Endothelial cell of umbilical vein (primary cell): ENCODE measurements at regions not wholly inside any gene's neighbourhood (a gene's known extent, or its start where the extent isn't known, plus 50 kb on each side); places are given as distances from the start of the nearest gene placed in this dataset.

Source experiments
- BruUV-seq: library from RNA; stranded (reverse); fragments of 400-500 nt; replicated peaks from 2 replicates; lab custom pipeline; 2021; lab: Mats Ljungman, UMichigan
- CTCF ChIA-PET: fragments of 300-600, 350-600 bp; sonication (Branson Sonifier 250); formaldehyde crosslinking; loops from one replicate; lab custom pipeline; 2021; ENCODE audit warnings: antibody characterized with exemption, inconsistent platforms; lab: Charles Lee
- POLR2A ChIA-PET: fragments of 300-600, 350-600 bp; sonication (Branson Sonifier 250); formaldehyde crosslinking; loops from one replicate; lab custom pipeline; 2021; ENCODE audit warnings: antibody characterized with exemption, inconsistent platforms; lab: Charles Lee
- DNase-seq: peaks from one replicate; pipeline ENCODE4 v3.0.0-alpha.2; 2011; ENCODE audit warnings: low read depth, low spot score
- FAIRE-seq: peaks from 2 replicates; lab custom pipeline; 2011; peaks lifted over from hg19 to GRCh38; lab: Jason Lieb, UNC
- H2AFZ ChIP-seq: 2 replicates; pipeline ENCODE4 v1.6.0; 2012; ENCODE audit warnings: low read depth, low read length, control low read depth, inconsistent platforms
- H3K27ac ChIP-seq: 2 replicates; pipeline ENCODE4 v1.5.1; 2011; ENCODE audit warnings: low read depth, mild to moderate bottlenecking, control low read depth, low read length, moderate library complexity; ENCODE audit not compliant: insufficient read depth
- H3K27me3 ChIP-seq, 2 experiments: 2 replicates each; pipeline versions ENCODE4 v1.6.0 to v1.6.1; 2011; ENCODE audit warnings: low read length in 2 of 2, mixed read lengths in 1 of 2; ENCODE audit not compliant: control insufficient read depth in 2 of 2, insufficient read depth in 2 of 2
- H3K36me3 ChIP-seq, 2 experiments: 2 replicates in 1 of 2; 3 replicates in 1 of 2; pipeline ENCODE4 v1.5.1; 2011; ENCODE audit warnings: low read length in 2 of 2, mild to moderate bottlenecking in 1 of 2, moderate library complexity in 1 of 2; ENCODE audit not compliant: control insufficient read depth in 2 of 2, insufficient read depth in 2 of 2; ENCODE audit errors: extremely low read depth in 1 of 2
- H3K4me1 ChIP-seq: 3 replicates; pipeline ENCODE4 v1.5.1; 2011; ENCODE audit warnings: mild to moderate bottlenecking, low read length; ENCODE audit not compliant: control insufficient read depth, insufficient read depth; ENCODE audit errors: extremely low read depth
- H3K4me2 ChIP-seq: 2 replicates; pipeline ENCODE4 v1.6.1; 2011; ENCODE audit warnings: low read length, control low read depth, mixed read lengths; ENCODE audit not compliant: insufficient read depth
- H3K4me3 ChIP-seq, 3 experiments: fragments of 200-600 bp in 1 of 3; sonication (generic), shearing (Covaris generic) in 1 of 3; replicated peaks in 1 of 3; 2 replicates each; pipeline ENCODE4 v1.5.1; 2011 to 2016; ENCODE audit warnings: control low read depth in 3 of 3, low read length in 3 of 3, mild to moderate bottlenecking in 2 of 3, inconsistent platforms in 1 of 3, low read depth in 1 of 3, moderate library complexity in 1 of 3; ENCODE audit not compliant: insufficient read depth in 1 of 3
- H3K79me2 ChIP-seq: 2 replicates; pipeline ENCODE4 v1.6.0; 2012; ENCODE audit warnings: low read length, inconsistent platforms; ENCODE audit not compliant: control insufficient read depth, insufficient read depth
- H3K9ac ChIP-seq: replicated peaks from 2 replicates; pipeline ENCODE3; 2011; ENCODE audit warnings: low read length, control low read depth; ENCODE audit not compliant: insufficient read depth; ENCODE audit errors: extremely low read depth
- H3K9me1 ChIP-seq: replicated peaks from 3 replicates; pipeline ENCODE4 v1.6.0; 2011; ENCODE audit warnings: mild to moderate bottlenecking, low read length; ENCODE audit not compliant: control insufficient read depth, insufficient read depth; ENCODE audit errors: extremely low read depth
- H3K9me3 ChIP-seq: replicated peaks from 2 replicates; pipeline ENCODE4 v1.5.1; 2012; ENCODE audit warnings: low read length, inconsistent platforms; ENCODE audit not compliant: control insufficient read depth, insufficient read depth
- H4K20me1 ChIP-seq: replicated peaks from 2 replicates; pipeline ENCODE3; 2011; ENCODE audit warnings: mild to moderate bottlenecking, low read length; ENCODE audit not compliant: control insufficient read depth, insufficient read depth; ENCODE audit errors: extremely low read depth
- EZH2 ChIP-seq: IDR thresholded peaks from 2 replicates; pipeline ENCODE4 v1.6.1; 2012; ENCODE audit warnings: borderline replicate concordance, low read depth, mild to moderate bottlenecking, moderate library complexity, low read length, inconsistent platforms; ENCODE audit not compliant: severe bottlenecking
- FOS ChIP-seq: IDR thresholded peaks from 2 replicates; pipeline ENCODE4 v1.6.1; 2011; ENCODE audit warnings: mild to moderate bottlenecking, low read length, moderate library complexity, borderline replicate concordance; ENCODE audit not compliant: insufficient read depth
- GATA2 ChIP-seq: IDR thresholded peaks from 2 replicates; pipeline ENCODE4 v1.7.0; 2011; ENCODE audit warnings: low read depth, mild to moderate bottlenecking, moderate library complexity, mixed read lengths, low read length; ENCODE audit not compliant: insufficient read length, insufficient read depth
- JUN ChIP-seq: IDR thresholded peaks from 2 replicates; pipeline ENCODE4 v1.6.1; 2011; ENCODE audit warnings: borderline replicate concordance, low read depth; ENCODE audit not compliant: insufficient read length, insufficient read depth
- MYC ChIP-seq: IDR thresholded peaks from one replicate; pipeline ENCODE4 v1.6.1; 2011; ENCODE audit warnings: mild to moderate bottlenecking, low read depth, low read length
- POLR2A ChIP-seq: IDR thresholded peaks from 2 replicates; pipeline ENCODE4 v1.6.1; 2012; ENCODE audit warnings: low read depth, mild to moderate bottlenecking, control low read depth, low read length
- POLR2AphosphoS5 ChIP-seq: IDR thresholded peaks from 2 replicates; pipeline ENCODE4 v1.6.1; 2012; ENCODE audit warnings: low read depth, mild to moderate bottlenecking, control low read depth, low read length, moderate library complexity; ENCODE audit not compliant: insufficient read depth
- dilution Hi-C: fragments of 300-500 bp; cut with MboI; formaldehyde crosslinking; loops from one replicate; pipeline ENCODE4 v1.15.0; 2019; ENCODE audit warnings: low sequenced_read_pairs; ENCODE audit not compliant: extremely low pct_ligation_motif_present
- intact Hi-C: fragments of 100-400 bp; cut with micrococcal nuclease; formaldehyde crosslinking; loops from one replicate; pipeline ENCODE4 v1.10.0; 2022
- TF ChIP-seq, protein P1 (sequence below): IDR thresholded peaks from 2 replicates; pipeline ENCODE4 v1.6.1; 2011; ENCODE audit not compliant: insufficient read depth, insufficient read length
- TF ChIP-seq, protein P2 (sequence below), 2 donors: IDR thresholded peaks; 1 replicate in 1 of 2; 2 replicates in 1 of 2; pipeline ENCODE4 v1.5.1; 2011; ENCODE audit warnings: low read length in 2 of 2, mild to moderate bottlenecking in 2 of 2, moderate library complexity in 2 of 2, control low read depth in 1 of 2, inconsistent platforms in 1 of 2, low read depth in 1 of 2; ENCODE audit not compliant: insufficient read depth in 1 of 2; ENCODE audit errors: extremely low read depth in 1 of 2

DNA sequence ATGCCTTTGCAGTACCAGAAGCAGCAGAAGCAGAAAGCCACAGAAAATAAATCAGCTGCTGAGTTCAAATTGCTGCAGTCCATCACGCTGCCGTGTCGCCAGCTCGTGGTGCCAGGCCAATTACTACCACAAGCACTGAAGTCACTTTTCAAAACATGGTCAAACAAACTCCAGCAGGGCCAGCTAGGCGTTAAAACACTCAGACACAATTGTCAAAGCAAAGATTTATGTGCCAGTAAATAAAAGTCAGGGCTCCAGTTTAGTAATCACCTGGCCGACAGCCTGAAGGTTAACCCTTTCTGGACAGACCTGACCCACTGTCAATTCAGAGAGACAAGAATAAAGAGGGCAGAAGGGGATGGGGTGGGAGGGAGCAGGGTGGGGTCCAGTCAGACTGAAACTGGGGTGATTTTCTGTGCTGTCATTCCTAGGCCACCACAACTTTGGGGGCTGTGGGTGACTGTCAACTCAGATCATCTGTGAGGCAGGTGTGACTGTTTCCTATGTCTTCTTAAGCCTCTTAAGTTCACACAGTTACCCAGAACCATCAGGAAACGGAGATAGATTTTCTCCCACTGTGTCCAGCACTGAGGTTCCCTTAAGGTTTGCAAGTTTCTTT lies 109.8 kb upstream of the FUT8 start:
- H3K4me3 ChIP-seq: no peak overlapping the region
- TF ChIP-seq, protein P1, sequence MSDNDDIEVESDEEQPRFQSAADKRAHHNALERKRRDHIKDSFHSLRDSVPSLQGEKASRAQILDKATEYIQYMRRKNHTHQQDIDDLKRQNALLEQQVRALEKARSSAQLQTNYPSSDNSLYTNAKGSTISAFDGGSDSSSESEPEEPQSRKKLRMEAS: no peak
- TF ChIP-seq POLR2A (no peak), FOS (no peak), JUN (no peak), GATA2 (no peak), MYC (no peak), POLR2AphosphoS5 (no peak), EZH2 (no peak)
- TF ChIP-seq, protein P2, sequence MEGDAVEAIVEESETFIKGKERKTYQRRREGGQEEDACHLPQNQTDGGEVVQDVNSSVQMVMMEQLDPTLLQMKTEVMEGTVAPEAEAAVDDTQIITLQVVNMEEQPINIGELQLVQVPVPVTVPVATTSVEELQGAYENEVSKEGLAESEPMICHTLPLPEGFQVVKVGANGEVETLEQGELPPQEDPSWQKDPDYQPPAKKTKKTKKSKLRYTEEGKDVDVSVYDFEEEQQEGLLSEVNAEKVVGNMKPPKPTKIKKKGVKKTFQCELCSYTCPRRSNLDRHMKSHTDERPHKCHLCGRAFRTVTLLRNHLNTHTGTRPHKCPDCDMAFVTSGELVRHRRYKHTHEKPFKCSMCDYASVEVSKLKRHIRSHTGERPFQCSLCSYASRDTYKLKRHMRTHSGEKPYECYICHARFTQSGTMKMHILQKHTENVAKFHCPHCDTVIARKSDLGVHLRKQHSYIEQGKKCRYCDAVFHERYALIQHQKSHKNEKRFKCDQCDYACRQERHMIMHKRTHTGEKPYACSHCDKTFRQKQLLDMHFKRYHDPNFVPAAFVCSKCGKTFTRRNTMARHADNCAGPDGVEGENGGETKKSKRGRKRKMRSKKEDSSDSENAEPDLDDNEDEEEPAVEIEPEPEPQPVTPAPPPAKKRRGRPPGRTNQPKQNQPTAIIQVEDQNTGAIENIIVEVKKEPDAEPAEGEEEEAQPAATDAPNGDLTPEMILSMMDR (IDR thresholded peaks at IDR 0.05; ENCODE audit: extremely low read depth in 1 of 2, insufficient read depth in 1 of 2, low read depth in 1 of 2, low read length in 2 of 2): no peak
- H3K27ac ChIP-seq: no peak overlapping the region
- H2AFZ ChIP-seq: no peak overlapping the region
- DNase-seq (no peak), FAIRE-seq (no peak)
- H3K4me2 ChIP-seq: no peak overlapping the region
- H3K27me3 ChIP-seq: no peaks in the 10 kb centered on the region
- no peaks in the 10 kb centered on the region for H3K9me3 ChIP-seq
- POLR2A ChIA-PET: no interaction called here
- H4K20me1 ChIP-seq: no peaks in the 10 kb centered on the region
- H3K36me3 ChIP-seq: no peaks in the 10 kb centered on the region
- CTCF ChIA-PET: interaction anchor here (1.1 kb wide), 2 partner anchors 138 to 522 kb away, joined by 3 to 4 read pairs; no protein-coding TSS in a partner anchor
- intact Hi-C loops: no loop called here
- no peaks in the 10 kb centered on the region for H3K79me2 ChIP-seq
- H3K9ac ChIP-seq: no peak overlapping the region
- H3K4me1 ChIP-seq: no peaks in the 10 kb centered on the region
- dilution Hi-C loops: no loop called here
- BruUV-seq: no TSS peak
- H3K9me1 ChIP-seq: no peaks in the 10 kb centered on the region
